ENCODE measurements at regions not wholly inside any gene's neighbourhood (a gene's known extent, or its start where the extent isn't known, plus 50 kb on each side); places are given as distances from the start of the nearest gene placed in this dataset.

DNA sequence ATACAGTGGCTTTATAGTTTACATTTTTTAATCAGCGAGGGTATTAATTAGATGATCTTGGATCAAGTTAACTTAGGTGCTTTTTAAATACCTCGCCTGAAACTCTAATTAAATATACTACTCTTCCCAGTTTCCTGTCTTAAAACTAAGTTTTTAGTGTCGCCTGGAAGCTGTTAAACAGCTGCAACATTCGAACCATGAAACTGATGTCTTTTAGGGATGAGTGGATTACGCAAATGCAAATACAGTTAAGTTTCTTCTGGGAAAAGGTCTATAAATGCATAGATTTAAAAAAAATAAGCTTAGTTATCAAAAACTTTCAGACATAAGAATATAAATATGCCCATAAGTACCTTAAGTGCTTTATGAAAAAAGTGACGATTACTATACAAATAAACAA, 228.3 kb downstream of the PTPRC start:
- TF ChIP-seq CTCF (IDR thresholded peaks at IDR 0.05; ENCODE audit: insufficient read depth, low read length, poor library complexity, severe bottlenecking): no peak
- TF ChIP-seq EZH2phosphoT487 (conservative IDR thresholded peaks at IDR 0.05; ENCODE audit: low read length): no peak
